ENCODE measurements at regions not wholly inside any gene's neighbourhood (a gene's known extent, or its start where the extent isn't known, plus 50 kb on each side); places are given as distances from the start of the nearest gene placed in this dataset.

DNA sequence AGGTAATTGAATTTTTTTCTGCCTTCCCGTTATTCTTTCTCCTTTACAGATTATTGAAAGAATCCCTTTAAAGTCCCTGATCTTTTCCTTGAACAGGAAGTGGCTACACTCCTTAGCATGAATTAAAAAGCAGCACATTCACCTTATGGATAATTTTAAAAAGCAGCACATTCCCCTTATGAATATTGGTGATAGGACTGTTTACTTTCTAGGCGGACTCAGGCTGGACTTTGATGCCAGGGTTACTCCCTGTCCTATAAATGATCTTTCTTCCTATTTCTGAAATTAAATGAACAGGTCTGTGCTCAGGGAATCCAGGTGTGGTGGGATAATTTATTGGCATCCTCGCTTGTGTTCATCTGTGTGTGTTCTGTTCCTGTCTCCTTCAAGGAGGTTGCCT, 226.0 kb downstream of the DCDC2C start:
- TF ChIP-seq POLR2A (IDR thresholded peaks at IDR 0.05), result no peak
- TF ChIP-seq, protein P1, sequence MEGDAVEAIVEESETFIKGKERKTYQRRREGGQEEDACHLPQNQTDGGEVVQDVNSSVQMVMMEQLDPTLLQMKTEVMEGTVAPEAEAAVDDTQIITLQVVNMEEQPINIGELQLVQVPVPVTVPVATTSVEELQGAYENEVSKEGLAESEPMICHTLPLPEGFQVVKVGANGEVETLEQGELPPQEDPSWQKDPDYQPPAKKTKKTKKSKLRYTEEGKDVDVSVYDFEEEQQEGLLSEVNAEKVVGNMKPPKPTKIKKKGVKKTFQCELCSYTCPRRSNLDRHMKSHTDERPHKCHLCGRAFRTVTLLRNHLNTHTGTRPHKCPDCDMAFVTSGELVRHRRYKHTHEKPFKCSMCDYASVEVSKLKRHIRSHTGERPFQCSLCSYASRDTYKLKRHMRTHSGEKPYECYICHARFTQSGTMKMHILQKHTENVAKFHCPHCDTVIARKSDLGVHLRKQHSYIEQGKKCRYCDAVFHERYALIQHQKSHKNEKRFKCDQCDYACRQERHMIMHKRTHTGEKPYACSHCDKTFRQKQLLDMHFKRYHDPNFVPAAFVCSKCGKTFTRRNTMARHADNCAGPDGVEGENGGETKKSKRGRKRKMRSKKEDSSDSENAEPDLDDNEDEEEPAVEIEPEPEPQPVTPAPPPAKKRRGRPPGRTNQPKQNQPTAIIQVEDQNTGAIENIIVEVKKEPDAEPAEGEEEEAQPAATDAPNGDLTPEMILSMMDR (IDR thresholded peaks at IDR 0.05), result no peak
